Endothelial cell of umbilical vein (primary cell): ENCODE measurements at regions not wholly inside any gene's neighbourhood (a gene's known extent, or its start where the extent isn't known, plus 50 kb on each side); places are given as distances from the start of the nearest gene placed in this dataset.

Source experiments
- BruUV-seq: library from RNA; stranded (reverse); fragments of 400-500 nt; replicated peaks from 2 replicates; lab custom pipeline; 2021; lab: Mats Ljungman, UMichigan
- CTCF ChIA-PET: fragments of 300-600, 350-600 bp; sonication (Branson Sonifier 250); formaldehyde crosslinking; loops from one replicate; lab custom pipeline; 2021; ENCODE audit warnings: antibody characterized with exemption, inconsistent platforms; lab: Charles Lee
- POLR2A ChIA-PET: fragments of 300-600, 350-600 bp; sonication (Branson Sonifier 250); formaldehyde crosslinking; loops from one replicate; lab custom pipeline; 2021; ENCODE audit warnings: antibody characterized with exemption, inconsistent platforms; lab: Charles Lee
- DNase-seq: peaks from one replicate; pipeline ENCODE4 v3.0.0-alpha.2; 2011; ENCODE audit warnings: low read depth, low spot score
- FAIRE-seq: peaks from 2 replicates; lab custom pipeline; 2011; peaks lifted over from hg19 to GRCh38; lab: Jason Lieb, UNC
- H2AFZ ChIP-seq: 2 replicates; pipeline ENCODE4 v1.6.0; 2012; ENCODE audit warnings: low read depth, low read length, control low read depth, inconsistent platforms
- H3K27ac ChIP-seq: 2 replicates; pipeline ENCODE4 v1.5.1; 2011; ENCODE audit warnings: low read depth, mild to moderate bottlenecking, control low read depth, low read length, moderate library complexity; ENCODE audit not compliant: insufficient read depth
- H3K27me3 ChIP-seq, 2 experiments: 2 replicates each; pipeline versions ENCODE4 v1.6.0 to v1.6.1; 2011; ENCODE audit warnings: low read length in 2 of 2, mixed read lengths in 1 of 2; ENCODE audit not compliant: control insufficient read depth in 2 of 2, insufficient read depth in 2 of 2
- H3K36me3 ChIP-seq, 2 experiments: 2 replicates in 1 of 2; 3 replicates in 1 of 2; pipeline ENCODE4 v1.5.1; 2011; ENCODE audit warnings: low read length in 2 of 2, mild to moderate bottlenecking in 1 of 2, moderate library complexity in 1 of 2; ENCODE audit not compliant: control insufficient read depth in 2 of 2, insufficient read depth in 2 of 2; ENCODE audit errors: extremely low read depth in 1 of 2
- H3K4me1 ChIP-seq: 3 replicates; pipeline ENCODE4 v1.5.1; 2011; ENCODE audit warnings: mild to moderate bottlenecking, low read length; ENCODE audit not compliant: control insufficient read depth, insufficient read depth; ENCODE audit errors: extremely low read depth
- H3K4me2 ChIP-seq: 2 replicates; pipeline ENCODE4 v1.6.1; 2011; ENCODE audit warnings: low read length, control low read depth, mixed read lengths; ENCODE audit not compliant: insufficient read depth
- H3K4me3 ChIP-seq, 3 experiments: fragments of 200-600 bp in 1 of 3; sonication (generic), shearing (Covaris generic) in 1 of 3; replicated peaks in 1 of 3; 2 replicates each; pipeline ENCODE4 v1.5.1; 2011 to 2016; ENCODE audit warnings: control low read depth in 3 of 3, low read length in 3 of 3, mild to moderate bottlenecking in 2 of 3, inconsistent platforms in 1 of 3, low read depth in 1 of 3, moderate library complexity in 1 of 3; ENCODE audit not compliant: insufficient read depth in 1 of 3
- H3K79me2 ChIP-seq: 2 replicates; pipeline ENCODE4 v1.6.0; 2012; ENCODE audit warnings: low read length, inconsistent platforms; ENCODE audit not compliant: control insufficient read depth, insufficient read depth
- H3K9ac ChIP-seq: replicated peaks from 2 replicates; pipeline ENCODE3; 2011; ENCODE audit warnings: low read length, control low read depth; ENCODE audit not compliant: insufficient read depth; ENCODE audit errors: extremely low read depth
- H3K9me1 ChIP-seq: replicated peaks from 3 replicates; pipeline ENCODE4 v1.6.0; 2011; ENCODE audit warnings: mild to moderate bottlenecking, low read length; ENCODE audit not compliant: control insufficient read depth, insufficient read depth; ENCODE audit errors: extremely low read depth
- H3K9me3 ChIP-seq: replicated peaks from 2 replicates; pipeline ENCODE4 v1.5.1; 2012; ENCODE audit warnings: low read length, inconsistent platforms; ENCODE audit not compliant: control insufficient read depth, insufficient read depth
- H4K20me1 ChIP-seq: replicated peaks from 2 replicates; pipeline ENCODE3; 2011; ENCODE audit warnings: mild to moderate bottlenecking, low read length; ENCODE audit not compliant: control insufficient read depth, insufficient read depth; ENCODE audit errors: extremely low read depth
- EZH2 ChIP-seq: IDR thresholded peaks from 2 replicates; pipeline ENCODE4 v1.6.1; 2012; ENCODE audit warnings: borderline replicate concordance, low read depth, mild to moderate bottlenecking, moderate library complexity, low read length, inconsistent platforms; ENCODE audit not compliant: severe bottlenecking
- FOS ChIP-seq: IDR thresholded peaks from 2 replicates; pipeline ENCODE4 v1.6.1; 2011; ENCODE audit warnings: mild to moderate bottlenecking, low read length, moderate library complexity, borderline replicate concordance; ENCODE audit not compliant: insufficient read depth
- GATA2 ChIP-seq: IDR thresholded peaks from 2 replicates; pipeline ENCODE4 v1.7.0; 2011; ENCODE audit warnings: low read depth, mild to moderate bottlenecking, moderate library complexity, mixed read lengths, low read length; ENCODE audit not compliant: insufficient read length, insufficient read depth
- JUN ChIP-seq: IDR thresholded peaks from 2 replicates; pipeline ENCODE4 v1.6.1; 2011; ENCODE audit warnings: borderline replicate concordance, low read depth; ENCODE audit not compliant: insufficient read length, insufficient read depth
- MYC ChIP-seq: IDR thresholded peaks from one replicate; pipeline ENCODE4 v1.6.1; 2011; ENCODE audit warnings: mild to moderate bottlenecking, low read depth, low read length
- POLR2A ChIP-seq: IDR thresholded peaks from 2 replicates; pipeline ENCODE4 v1.6.1; 2012; ENCODE audit warnings: low read depth, mild to moderate bottlenecking, control low read depth, low read length
- POLR2AphosphoS5 ChIP-seq: IDR thresholded peaks from 2 replicates; pipeline ENCODE4 v1.6.1; 2012; ENCODE audit warnings: low read depth, mild to moderate bottlenecking, control low read depth, low read length, moderate library complexity; ENCODE audit not compliant: insufficient read depth
- dilution Hi-C: fragments of 300-500 bp; cut with MboI; formaldehyde crosslinking; loops from one replicate; pipeline ENCODE4 v1.15.0; 2019; ENCODE audit warnings: low sequenced_read_pairs; ENCODE audit not compliant: extremely low pct_ligation_motif_present
- intact Hi-C: fragments of 100-400 bp; cut with micrococcal nuclease; formaldehyde crosslinking; loops from one replicate; pipeline ENCODE4 v1.10.0; 2022
- TF ChIP-seq, protein P1 (sequence below), 2 donors: IDR thresholded peaks; 1 replicate in 1 of 2; 2 replicates in 1 of 2; pipeline ENCODE4 v1.5.1; 2011; ENCODE audit warnings: low read length in 2 of 2, mild to moderate bottlenecking in 2 of 2, moderate library complexity in 2 of 2, control low read depth in 1 of 2, inconsistent platforms in 1 of 2, low read depth in 1 of 2; ENCODE audit not compliant: insufficient read depth in 1 of 2; ENCODE audit errors: extremely low read depth in 1 of 2
- TF ChIP-seq, protein P2 (sequence below): IDR thresholded peaks from 2 replicates; pipeline ENCODE4 v1.6.1; 2011; ENCODE audit not compliant: insufficient read depth, insufficient read length

GRCh38 chr3:150249779-150250470 is 158.2 kb upstream of the TSC22D2 start:
- H3K36me3 ChIP-seq: no peaks in the 10 kb centered on the region
- H4K20me1 ChIP-seq: no peaks in the 10 kb centered on the region
- FAIRE-seq: no peak
- no peaks in the 10 kb centered on the region for H3K9me1 ChIP-seq
- peaks cover 0 to 2% of the 10 kb centered on the region in 2 experiments for H3K27me3 ChIP-seq
- H3K27ac ChIP-seq: no peak overlapping the region
- H3K4me2 ChIP-seq: no peak overlapping the region
- H3K9me3 ChIP-seq: no peaks in the 10 kb centered on the region
- no peak overlapping the region for H3K4me3 ChIP-seq
- BruUV-seq: no TSS peak
- intact Hi-C loops (no loop called here), dilution Hi-C loops (loop anchor here (25.0 kb wide), 1 partner anchor 162 kb away; the partner anchor contains the start of gene TSC22D2)
- no peaks in the 10 kb centered on the region for H3K79me2 ChIP-seq
- CTCF ChIA-PET: interaction anchor here (1.2 to 1.5 kb wide), 2 partner anchors 9 to 90 kb away, joined by 3 to 4 read pairs; no protein-coding TSS in a partner anchor
- POLR2A ChIA-PET: interaction anchor here (0.6 to 1.0 kb wide), 3 partner anchors 10 to 236 kb away, joined by 3 to 4 read pairs (median 3); no protein-coding TSS in a partner anchor
- H3K4me1 ChIP-seq: peaks cover 29% of the 10 kb centered on the region
- no peak for DNase-seq
- no peak for TF ChIP-seq JUN
- TF ChIP-seq POLR2A: no peak
- TF ChIP-seq, protein P1, sequence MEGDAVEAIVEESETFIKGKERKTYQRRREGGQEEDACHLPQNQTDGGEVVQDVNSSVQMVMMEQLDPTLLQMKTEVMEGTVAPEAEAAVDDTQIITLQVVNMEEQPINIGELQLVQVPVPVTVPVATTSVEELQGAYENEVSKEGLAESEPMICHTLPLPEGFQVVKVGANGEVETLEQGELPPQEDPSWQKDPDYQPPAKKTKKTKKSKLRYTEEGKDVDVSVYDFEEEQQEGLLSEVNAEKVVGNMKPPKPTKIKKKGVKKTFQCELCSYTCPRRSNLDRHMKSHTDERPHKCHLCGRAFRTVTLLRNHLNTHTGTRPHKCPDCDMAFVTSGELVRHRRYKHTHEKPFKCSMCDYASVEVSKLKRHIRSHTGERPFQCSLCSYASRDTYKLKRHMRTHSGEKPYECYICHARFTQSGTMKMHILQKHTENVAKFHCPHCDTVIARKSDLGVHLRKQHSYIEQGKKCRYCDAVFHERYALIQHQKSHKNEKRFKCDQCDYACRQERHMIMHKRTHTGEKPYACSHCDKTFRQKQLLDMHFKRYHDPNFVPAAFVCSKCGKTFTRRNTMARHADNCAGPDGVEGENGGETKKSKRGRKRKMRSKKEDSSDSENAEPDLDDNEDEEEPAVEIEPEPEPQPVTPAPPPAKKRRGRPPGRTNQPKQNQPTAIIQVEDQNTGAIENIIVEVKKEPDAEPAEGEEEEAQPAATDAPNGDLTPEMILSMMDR (IDR thresholded peaks at IDR 0.05; ENCODE audit: extremely low read depth in 1 of 2, insufficient read depth in 1 of 2, low read depth in 1 of 2, low read length in 2 of 2): no peak
- TF ChIP-seq POLR2AphosphoS5: no peak
- no peak for TF ChIP-seq MYC
- TF ChIP-seq GATA2: no peak
- TF ChIP-seq EZH2: no peak
- no peak for TF ChIP-seq FOS
- TF ChIP-seq, protein P2, sequence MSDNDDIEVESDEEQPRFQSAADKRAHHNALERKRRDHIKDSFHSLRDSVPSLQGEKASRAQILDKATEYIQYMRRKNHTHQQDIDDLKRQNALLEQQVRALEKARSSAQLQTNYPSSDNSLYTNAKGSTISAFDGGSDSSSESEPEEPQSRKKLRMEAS: no peak
- H3K9ac ChIP-seq: no peak overlapping the region
- H2AFZ ChIP-seq: no peak overlapping the region
